HepG2 (cell line): ENCODE measurements at regions not wholly inside any gene's neighbourhood (a gene's known extent, or its start where the extent isn't known, plus 50 kb on each side); places are given as distances from the start of the nearest gene placed in this dataset.

ENCODE experiments used
- ATAC-seq: fragments of 200-7000 bp; cut with Tn5 transposase; 3 replicates; pipeline ENCODE4 v1.9.1; 2020; ENCODE audit warnings: mild to moderate bottlenecking, moderate library complexity
- BruUV-seq: library from RNA; stranded (reverse); fragments of 400-500 nt; replicated peaks from 2 replicates; lab custom pipeline; 2021; lab: Mats Ljungman, UMichigan
- CTCF ChIA-PET: fragments of 300-600 bp; formaldehyde crosslinking; extraction: SDS; loops from one replicate; lab custom pipeline; 2021; ENCODE audit warnings: low total read pairs, inconsistent platforms, low intra/inter-chr PET ratio; lab: Yijun Ruan, JAX
- POLR2A ChIA-PET: fragments of 350-600 bp; sonication (Branson Sonifier 250); formaldehyde crosslinking; loops from one replicate; lab custom pipeline; 2020; ENCODE audit warnings: antibody characterized with exemption, inconsistent platforms; lab: Yijun Ruan, JAX
- DNase-seq: peaks from one replicate; pipeline ENCODE4 v3.0.0-alpha.2; 2015; ENCODE audit warnings: low spot score
- FAIRE-seq: peaks from 3 replicates; lab custom pipeline; 2011; peaks lifted over from hg19 to GRCh38; lab: Jason Lieb, UNC
- H2AFZ ChIP-seq: one replicate; pipeline ENCODE4 v1.6.1; 2011; ENCODE audit warnings: low read length, inconsistent platforms
- H3K27ac ChIP-seq: fragments of 300-600 bp; 3 replicates; pipeline ENCODE4 v1.8.0; 2011; ENCODE audit warnings: mixed run types, mild to moderate bottlenecking, mixed read lengths, low read length, inconsistent platforms; ENCODE audit not compliant: insufficient read depth; ENCODE audit errors: extremely low read length
- H3K27me3 ChIP-seq, 2 experiments: fragments of 200-600 bp in 1 of 2; 2 replicates in 1 of 2; 3 replicates in 1 of 2; pipeline versions ENCODE4 v1.6.0 to v1.8.0; 2011; ENCODE audit warnings: low read length in 2 of 2, mild to moderate bottlenecking in 2 of 2, moderate library complexity in 2 of 2, inconsistent platforms in 1 of 2; ENCODE audit not compliant: insufficient read depth in 2 of 2, control insufficient read depth in 1 of 2
- H3K36me3 ChIP-seq, 2 experiments: fragments of 200-600 bp in 1 of 2; replicated peaks in 1 of 2; 2 replicates in 1 of 2; 3 replicates in 1 of 2; pipeline versions ENCODE4 v1.5.1 to v1.8.0; 2011; ENCODE audit warnings: low read length in 2 of 2, inconsistent platforms in 1 of 2; ENCODE audit not compliant: insufficient read depth in 2 of 2, control insufficient read depth in 1 of 2
- H3K4me1 ChIP-seq: 2 replicates; pipeline ENCODE4 v1.5.1; 2012; ENCODE audit warnings: low read length, inconsistent platforms; ENCODE audit not compliant: insufficient read depth
- H3K4me2 ChIP-seq: 2 replicates; pipeline ENCODE4 v1.6.0; 2011; ENCODE audit warnings: low read depth, low read length, inconsistent platforms
- H3K4me3 ChIP-seq, 3 experiments: fragments of 200-600 bp in 1 of 3; sonication (generic), shearing (Covaris generic) in 1 of 3; replicated peaks in 1 of 3; 2 replicates each; pipeline ENCODE4 v1.5.1; 2011 to 2016; ENCODE audit warnings: low read length in 3 of 3, inconsistent platforms in 2 of 3, low read depth in 2 of 3, mild to moderate bottlenecking in 2 of 3, control low read depth in 1 of 3, mixed read lengths in 1 of 3; ENCODE audit not compliant: insufficient read depth in 1 of 3
- H3K79me2 ChIP-seq: one replicate; pipeline ENCODE4 v1.6.1; 2011; ENCODE audit warnings: low read length, inconsistent platforms; ENCODE audit not compliant: insufficient read depth
- H3K9ac ChIP-seq: 2 replicates; pipeline ENCODE4 v1.6.0; 2011; ENCODE audit warnings: mild to moderate bottlenecking, low read depth, low read length, inconsistent platforms; ENCODE audit not compliant: insufficient read depth
- H3K9me3 ChIP-seq: 2 replicates; pipeline ENCODE4 v1.5.1; 2012; ENCODE audit warnings: mild to moderate bottlenecking, low read length
- H4K20me1 ChIP-seq: 2 replicates; pipeline ENCODE4 v1.6.0; 2011; ENCODE audit warnings: inconsistent platforms, mild to moderate bottlenecking, low read length, moderate library complexity; ENCODE audit not compliant: insufficient read depth
- GATAD1 ChIP-seq: IDR thresholded peaks from 2 replicates; pipeline ENCODE4 v1.6.1; 2016; ENCODE audit warnings: missing genetic modification reagents, missing compliant biosample characterization
- HNF1A ChIP-seq, 2 experiments: sonication (generic) in 1 of 2; formaldehyde crosslinking in 1 of 2; IDR thresholded peaks; 2 replicates each; pipeline versions ENCODE4 v1.4.0 to v1.6.1; 2016 to 2020; ENCODE audit warnings: borderline replicate concordance in 1 of 2, low read depth in 1 of 2, mild to moderate bottlenecking in 1 of 2, missing genetic modification reagents in 1 of 2
- HNF4G ChIP-seq, 2 experiments: sonication (generic) in 1 of 2; formaldehyde crosslinking in 1 of 2; IDR thresholded peaks; 2 replicates each; pipeline versions ENCODE4 v1.4.0 to v1.6.1; 2011 to 2020; ENCODE audit warnings: borderline replicate concordance in 2 of 2, low read depth in 2 of 2, mild to moderate bottlenecking in 2 of 2, low read length in 1 of 2, missing genetic modification reagents in 1 of 2, moderate library complexity in 1 of 2
- KDM5A ChIP-seq: fragments of 200-600 bp; sonication (generic); IDR thresholded peaks from 2 replicates; pipeline ENCODE4 v1.7.0; 2018; ENCODE audit warnings: antibody characterized with exemption, mild to moderate bottlenecking, low read length, borderline replicate concordance
- ZHX1 ChIP-seq: sonication (generic); formaldehyde crosslinking; IDR thresholded peaks from 2 replicates; pipeline ENCODE4 v1.8.1; 2022; ENCODE audit warnings: low read depth, mild to moderate bottlenecking, missing genetic modification reagents
- ZNF280B ChIP-seq: sonication (generic); formaldehyde crosslinking; IDR thresholded peaks from 2 replicates; pipeline ENCODE4 v1.5.0; 2020; ENCODE audit warnings: missing genetic modification reagents, mild to moderate bottlenecking, borderline replicate concordance
- ZNF569 ChIP-seq: sonication (generic); formaldehyde crosslinking; IDR thresholded peaks from 2 replicates; pipeline ENCODE4 v1.5.0; 2020; ENCODE audit warnings: mild to moderate bottlenecking, missing genetic modification reagents, moderate library complexity, borderline replicate concordance
- WGBS: methylation state at CpG from one replicate; pipeline ENCODE4 v1.1.6; 2017; ENCODE audit warnings: low lambda C conversion rate; 5-methylcytosine and 5-hydroxymethylcytosine counted together
- in situ Hi-C: cut with HindIII; loops from 2 replicates; pipeline ENCODE4 v1.10.0; 2017; ENCODE audit warnings: low pct_unique_long_range_greater_than_20kb; ENCODE audit not compliant: extremely low pct_ligation_motif_present
- intact Hi-C: fragments of 100-400 bp; cut with micrococcal nuclease; formaldehyde crosslinking; loops from one replicate; pipeline ENCODE4 v1.10.0; 2022; ENCODE audit not compliant: unreplicated experiment

- no peaks in the 10 kb centered on the region; the same call in 1 of the 2 replicates for H3K9me3 ChIP-seq
- POLR2A ChIA-PET, result no interaction called here
- WGBS, result 0% methylated on average over 2 of the region's 2 CpGs
- no peak overlapping the region for H3K27ac ChIP-seq
- no peak for ATAC-seq
- DNase-seq, result no peak
- no peak overlapping the region for H3K9ac ChIP-seq
- no peak for TF ChIP-seq ZHX1 (CRISPR knock-in tag)
- TF ChIP-seq ZNF280B (CRISPR knock-in tag), result no peak
- no peak for TF ChIP-seq GATAD1 (CRISPR knock-in tag)
- no peak for TF ChIP-seq HNF1A (IDR thresholded peaks at IDR 0.05; ENCODE audit: low read depth)
- no peak for TF ChIP-seq HNF1A (CRISPR knock-in tag; IDR thresholded peaks at IDR 0.05; ENCODE audit: borderline replicate concordance)
- no peak for TF ChIP-seq KDM5A
- no peak for TF ChIP-seq ZNF569 (CRISPR knock-in tag)
- no peak for TF ChIP-seq HNF4G (IDR thresholded peaks at IDR 0.05; ENCODE audit: borderline replicate concordance, low read depth, low read length)
- TF ChIP-seq HNF4G (CRISPR knock-in tag; IDR thresholded peaks at IDR 0.05; ENCODE audit: borderline replicate concordance, low read depth), result no peak
- TF ChIP-seq, all 625 proteins: peak for 0
- CTCF ChIA-PET, result no interaction called here
- no peaks in the 10 kb centered on the region for H3K36me3 ChIP-seq
- in situ Hi-C loops, result no loop called here
- FAIRE-seq, result no peak
- H3K79me2 ChIP-seq, result no peaks in the 10 kb centered on the region
- BruUV-seq, result no TSS peak
- H3K27me3 ChIP-seq, result no peaks in the 10 kb centered on the region
- H4K20me1 ChIP-seq, result no peaks in the 10 kb centered on the region
- no peaks in the 10 kb centered on the region for H3K4me1 ChIP-seq
- H2AFZ ChIP-seq, result no peak overlapping the region
- no peak overlapping the region for H3K4me3 ChIP-seq
- H3K4me2 ChIP-seq, result no peak overlapping the region
- intact Hi-C loops, result no loop called here
Observed at GRCh38 chr7:136496551-136496950, 371.9 kb upstream of the CHRM2 start.
